ENCODE measurements at regions not wholly inside any gene's neighbourhood (a gene's known extent, or its start where the extent isn't known, plus 50 kb on each side); places are given as distances from the start of the nearest gene placed in this dataset.

- Histone ChIP-seq H3K27ac (ENCODE audit: low read length) (no peak overlapping the region), H3K9me3 (ENCODE audit: insufficient read depth, low read length, severe bottlenecking) (no peaks in the 10 kb centered on the region), H2AFZ (ENCODE audit: low read depth, low read length) (no peak overlapping the region), H3K79me2 (ENCODE audit: insufficient read depth, low read length) (no peaks in the 10 kb centered on the region), H3K27me3 (ENCODE audit: insufficient read depth, low read length, poor library complexity) (no peaks in the 10 kb centered on the region), H3K4me3 (ENCODE audit: low read depth in 1 of 2, low read length in 2 of 2) (no peak overlapping the region), H3K4me2 (ENCODE audit: insufficient read depth, low read length) (no peak overlapping the region), H3K36me3 (ENCODE audit: insufficient read depth, low read length) (no peaks in the 10 kb centered on the region), H3K4me1 (ENCODE audit: insufficient read depth, low read length) (no peaks in the 10 kb centered on the region), H3K9ac (ENCODE audit: low read depth, low read length) (no peak overlapping the region), H4K20me1 (ENCODE audit: insufficient read depth, low read length) (no peaks in the 10 kb centered on the region)
- ATAC-seq (ENCODE audit: insufficient read depth, low read depth) (no peak), DNase-seq (no peak)
- TF ChIP-seq EZH2 (IDR thresholded peaks at IDR 0.05; ENCODE audit: borderline replicate concordance, low read depth, low read length, severe bottlenecking) (no peak), CTCF (IDR thresholded peaks at IDR 0.05; ENCODE audit: borderline replicate concordance, extremely low read depth, low read length, poor library complexity, severe bottlenecking) (no peak)
Measured at GRCh38 chr4:111982089-111982488, 163.2 kb upstream of the FAM241A start.

- no peaks in the 10 kb centered on the region for H3K36me3 ChIP-seq (ENCODE audit: insufficient read depth, low read length)
- no peak overlapping the region for H3K4me3 ChIP-seq (ENCODE audit: low read depth in 1 of 2, low read length in 2 of 2)
- TF ChIP-seq CTCF (IDR thresholded peaks at IDR 0.05; ENCODE audit: borderline replicate concordance, extremely low read depth, low read length, poor library complexity, severe bottlenecking) (no peak), EZH2 (IDR thresholded peaks at IDR 0.05; ENCODE audit: borderline replicate concordance, low read depth, low read length, severe bottlenecking) (no peak)
- H3K9me3 ChIP-seq (ENCODE audit: insufficient read depth, low read length, severe bottlenecking): no peaks in the 10 kb centered on the region
- DNase-seq (no peak), ATAC-seq (ENCODE audit: insufficient read depth, low read depth) (no peak)
- H3K27ac ChIP-seq (ENCODE audit: low read length): no peak overlapping the region
- H3K79me2 ChIP-seq (ENCODE audit: insufficient read depth, low read length): no peaks in the 10 kb centered on the region
- no peaks in the 10 kb centered on the region for H3K4me1 ChIP-seq (ENCODE audit: insufficient read depth, low read length)
- no peaks in the 10 kb centered on the region for H3K27me3 ChIP-seq (ENCODE audit: insufficient read depth, low read length, poor library complexity)
- H3K9ac ChIP-seq (ENCODE audit: low read depth, low read length): no peak overlapping the region
- H4K20me1 ChIP-seq (ENCODE audit: insufficient read depth, low read length): no peaks in the 10 kb centered on the region
- no peak overlapping the region for H3K4me2 ChIP-seq (ENCODE audit: insufficient read depth, low read length)
- no peak overlapping the region for H2AFZ ChIP-seq (ENCODE audit: low read depth, low read length)
Measured at GRCh38 chr4:111984169-111984819, 161.0 kb upstream of the FAM241A start.

- H3K27me3 ChIP-seq (ENCODE audit: insufficient read depth, low read length, poor library complexity): no peaks in the 10 kb centered on the region
- no peaks in the 10 kb centered on the region for H3K36me3 ChIP-seq (ENCODE audit: insufficient read depth, low read length)
- no peak overlapping the region for H3K9ac ChIP-seq (ENCODE audit: low read depth, low read length)
- H3K27ac ChIP-seq (ENCODE audit: low read length): no peak overlapping the region
- no peaks in the 10 kb centered on the region for H3K9me3 ChIP-seq (ENCODE audit: insufficient read depth, low read length, severe bottlenecking)
- no peaks in the 10 kb centered on the region for H4K20me1 ChIP-seq (ENCODE audit: insufficient read depth, low read length)
- TF ChIP-seq CTCF (IDR thresholded peaks at IDR 0.05; ENCODE audit: borderline replicate concordance, extremely low read depth, low read length, poor library complexity, severe bottlenecking) (no peak), EZH2 (IDR thresholded peaks at IDR 0.05; ENCODE audit: borderline replicate concordance, low read depth, low read length, severe bottlenecking) (no peak)
- H3K79me2 ChIP-seq (ENCODE audit: insufficient read depth, low read length): no peaks in the 10 kb centered on the region
- no peaks in the 10 kb centered on the region for H3K4me1 ChIP-seq (ENCODE audit: insufficient read depth, low read length)
- no peak overlapping the region for H3K4me2 ChIP-seq (ENCODE audit: insufficient read depth, low read length)
- DNase-seq (no peak), ATAC-seq (ENCODE audit: insufficient read depth, low read depth) (no peak)
- H2AFZ ChIP-seq (ENCODE audit: low read depth, low read length): no peak overlapping the region
- no peak overlapping the region for H3K4me3 ChIP-seq (ENCODE audit: low read depth in 1 of 2, low read length in 2 of 2)
Measured at GRCh38 chr4:111985426-111985825, 159.8 kb upstream of the FAM241A start.

All from DND-41 (cell line).